ENCODE measurements at regions not wholly inside any gene's neighbourhood (a gene's known extent, or its start where the extent isn't known, plus 50 kb on each side); places are given as distances from the start of the nearest gene placed in this dataset.
A peak's percentile ranks its signal among the peaks of the same experiment; 100 is the strongest.

DNA sequence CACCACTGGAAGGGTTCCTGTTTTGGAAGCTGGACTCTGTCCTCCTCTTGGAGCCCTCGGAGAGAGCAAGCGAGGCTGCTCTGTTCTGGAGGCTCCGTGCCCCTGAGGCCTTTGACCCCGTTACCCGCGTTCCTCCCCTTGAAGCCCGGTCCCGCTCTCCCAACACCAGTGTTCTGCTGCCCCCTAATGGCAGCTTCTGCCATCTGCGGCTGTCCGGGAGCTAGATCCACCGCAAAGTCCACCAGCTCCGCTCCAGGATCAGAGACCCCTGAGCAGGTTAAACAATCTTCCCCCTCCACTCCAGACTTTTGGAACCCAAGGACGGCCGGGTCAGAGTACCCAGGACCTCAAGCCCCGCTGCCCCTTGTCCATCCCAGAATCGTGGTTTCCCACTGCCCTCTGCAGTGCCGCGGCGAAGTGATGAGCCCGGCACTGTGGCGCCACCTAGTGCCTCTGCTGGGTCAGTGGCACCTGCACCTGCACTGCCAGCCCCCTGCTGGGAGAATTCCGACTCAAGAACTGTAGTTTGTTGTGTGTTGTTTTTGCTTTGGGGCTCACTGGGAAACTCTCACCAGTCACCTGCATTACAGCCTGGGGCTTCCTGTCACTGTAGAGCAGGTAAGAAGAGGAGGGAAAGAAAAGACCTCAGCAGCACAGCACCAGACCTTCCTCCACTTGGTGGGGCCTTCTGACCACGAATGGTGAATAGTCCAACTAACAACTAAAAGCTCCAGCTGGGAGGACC is 63.5 kb upstream of the NFASC start (continued):
- TF ChIP-seq ZNF764 (CRISPR knock-in tag; IDR thresholded peaks at IDR 0.05; ENCODE audit: low read depth) (no peak), CHD2 (IDR thresholded peaks at IDR 0.05; ENCODE audit: low read depth, low read length) (no peak), TEAD4 (IDR thresholded peaks at IDR 0.05; ENCODE audit: low read length) (no peak), TEAD4 (CRISPR knock-in tag; IDR thresholded peaks at IDR 0.05; ENCODE audit: borderline replicate concordance) (no peak), NONO (IDR thresholded peaks at IDR 0.05; ENCODE audit: low read depth in 2 of 2, low read length in 1 of 2) (no peak), NR1H2 (CRISPR knock-in tag; IDR thresholded peaks at IDR 0.05) (0 out of 2 replicates have a peak, but pooled peaks have one; percentile 67), U2AF2 (optimal IDR thresholded peaks at IDR 0.05; ENCODE audit: low read depth, low read length) (no peak), MYC (IDR thresholded peaks at IDR 0.05; ENCODE audit: low read depth, low read length) (peak; percentile 46; the same call in 1 of the 2 replicates), MYC (CRISPR knock-in tag; IDR thresholded peaks at IDR 0.05; ENCODE audit: borderline replicate concordance, low read depth) (no peak), ZNF707 (CRISPR knock-in tag; conservative IDR thresholded peaks at IDR 0.05) (no peak), LARP7 (IDR thresholded peaks at IDR 0.05) (peak; percentile 12; the same call in 1 of the 2 replicates), ZNF696 (CRISPR knock-in tag; conservative IDR thresholded peaks at IDR 0.05) (no peak), SFPQ (IDR thresholded peaks at IDR 0.05; ENCODE audit: low read depth, low read length) (no peak), KDM5B (IDR thresholded peaks at IDR 0.05; ENCODE audit: insufficient replicate concordance, low read depth, low read length) (no peak), FOXA3 (CRISPR knock-in tag; conservative IDR thresholded peaks at IDR 0.05 in 1 of 2, IDR thresholded peaks at IDR 0.05 in 1 of 2) (no peak), ATF3 (IDR thresholded peaks at IDR 0.05) (no peak), ATF3 (CRISPR knock-in tag; conservative IDR thresholded peaks at IDR 0.05) (no peak; the same call in 1 of the 2 replicates), RUNX1 (IDR thresholded peaks at IDR 0.05; ENCODE audit: low read depth) (no peak), ZKSCAN8 (CRISPR knock-in tag; IDR thresholded peaks at IDR 0.05) (no peak), IRF2 (CRISPR knock-in tag; IDR thresholded peaks at IDR 0.05) (no peak), NFIX (CRISPR knock-in tag; IDR thresholded peaks at IDR 0.05; ENCODE audit: low read depth) (no peak), TBL1XR1 (IDR thresholded peaks at IDR 0.05; ENCODE audit: low read length in 2 of 2) (no peak)
- TF ChIP-seq, protein P1, sequence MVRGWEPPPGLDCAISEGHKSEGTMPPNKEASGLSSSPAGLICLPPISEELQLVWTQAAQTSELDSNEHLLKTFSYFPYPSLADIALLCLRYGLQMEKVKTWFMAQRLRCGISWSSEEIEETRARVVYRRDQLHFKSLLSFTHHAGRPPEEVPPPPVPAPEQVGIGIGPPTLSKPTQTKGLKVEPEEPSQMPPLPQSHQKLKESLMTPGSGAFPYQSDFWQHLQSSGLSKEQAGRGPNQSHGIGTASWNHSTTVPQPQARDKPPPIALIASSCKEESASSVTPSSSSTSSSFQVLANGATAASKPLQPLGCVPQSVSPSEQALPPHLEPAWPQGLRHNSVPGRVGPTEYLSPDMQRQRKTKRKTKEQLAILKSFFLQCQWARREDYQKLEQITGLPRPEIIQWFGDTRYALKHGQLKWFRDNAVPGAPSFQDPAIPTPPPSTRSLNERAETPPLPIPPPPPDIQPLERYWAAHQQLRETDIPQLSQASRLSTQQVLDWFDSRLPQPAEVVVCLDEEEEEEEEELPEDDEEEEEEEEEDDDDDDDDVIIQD (CRISPR knock-in tag; IDR thresholded peaks at IDR 0.05): no peak
